ENCODE measurements at regions not wholly inside any gene's neighbourhood (a gene's known extent, or its start where the extent isn't known, plus 50 kb on each side); places are given as distances from the start of the nearest gene placed in this dataset.

- H3K4me1 ChIP-seq (ENCODE audit: control insufficient read depth in 1 of 2, insufficient read depth in 2 of 2, low read length in 2 of 2) = no peaks in the 10 kb centered on the region
- peaks cover 36 to 41% of the 10 kb centered on the region in 2 experiments; a peak in 2 of 4 replicates for H3K9me3 ChIP-seq (ENCODE audit: control insufficient read depth in 1 of 2, insufficient read depth in 1 of 2, low read depth in 1 of 2, low read length in 2 of 2)
- no TSS peak for BruUV-seq (replicated peaks)
- ChIA-PET CTCF (no interaction called here), RAD21 (ENCODE audit: low non-redundant PET in 1 of 2, low total read pairs in 2 of 2, uncharacterized antibody in 2 of 2, unreplicated experiment in 2 of 2) (no interaction called here), POLR2A (no interaction called here)
- no peak overlapping the region for H2AFZ ChIP-seq (ENCODE audit: low read depth, low read length, poor library complexity, severe bottlenecking)
- H3K79me2 ChIP-seq (ENCODE audit: insufficient read depth, low read length) = no peaks in the 10 kb centered on the region
- H3K36me3 ChIP-seq (ENCODE audit: control insufficient read depth in 1 of 2, insufficient read depth in 2 of 2, low read length in 2 of 2) = no peaks in the 10 kb centered on the region
- H3K27ac ChIP-seq (ENCODE audit: low read depth, low read length) = no peak overlapping the region
- H3K4me2 ChIP-seq (ENCODE audit: low read length) = no peak overlapping the region
- TF ChIP-seq ZBTB33 (IDR thresholded peaks at IDR 0.05; ENCODE audit: extremely low read depth, insufficient replicate concordance, low read length) (no peak), YY1 (IDR thresholded peaks at IDR 0.05; ENCODE audit: extremely low read depth, insufficient replicate concordance, low read depth, low read length) (no peak), ZNF274 (IDR thresholded peaks at IDR 0.05; ENCODE audit: low read depth, low read length) (no peak), JUND (IDR thresholded peaks at IDR 0.05) (no peak), RAD21 (IDR thresholded peaks at IDR 0.05; ENCODE audit: low read depth) (no peak)
- intact Hi-C loops (cut with micrococcal nuclease) = no loop called here
- no peaks in the 10 kb centered on the region for H4K20me1 ChIP-seq (ENCODE audit: insufficient read depth)
- H3K27me3 ChIP-seq (ENCODE audit: insufficient read depth, low read length) = no peaks in the 10 kb centered on the region
- H3K9me2 ChIP-seq (ENCODE audit: insufficient read depth) = no peaks in the 10 kb centered on the region
- DNase-seq (ENCODE audit: low read depth, low spot score) = no peak
- no peak overlapping the region for H3K4me3 ChIP-seq (replicated peaks in 1 of 2; ENCODE audit: low read depth in 1 of 2, low read length in 2 of 2)
- no peak for ATAC-seq
- no peak overlapping the region for H3K9ac ChIP-seq (ENCODE audit: low read length)
These were observed 502.1 kb downstream of the KIF2B start for GRCh38 chr17:54324813-54325212.

- POLR2A ChIA-PET = no interaction called here
- no TSS peak for BruUV-seq (replicated peaks)
- TF ChIP-seq POLR2AphosphoS5 (IDR thresholded peaks at IDR 0.05; ENCODE audit: low read depth, low read length) (no peak), ZFX (IDR thresholded peaks at IDR 0.05) (no peak), FOSL1 (IDR thresholded peaks at IDR 0.05; ENCODE audit: low read depth) (no peak), EGR1 (IDR thresholded peaks at IDR 0.05; ENCODE audit: low read depth) (no peak), ZNF274 (IDR thresholded peaks at IDR 0.05; ENCODE audit: low read depth, low read length) (no peak), SP1 (IDR thresholded peaks at IDR 0.05; ENCODE audit: low read depth) (no peak), SIN3A (IDR thresholded peaks at IDR 0.05; ENCODE audit: low read depth) (no peak)
- TF ChIP-seq, protein P1, sequence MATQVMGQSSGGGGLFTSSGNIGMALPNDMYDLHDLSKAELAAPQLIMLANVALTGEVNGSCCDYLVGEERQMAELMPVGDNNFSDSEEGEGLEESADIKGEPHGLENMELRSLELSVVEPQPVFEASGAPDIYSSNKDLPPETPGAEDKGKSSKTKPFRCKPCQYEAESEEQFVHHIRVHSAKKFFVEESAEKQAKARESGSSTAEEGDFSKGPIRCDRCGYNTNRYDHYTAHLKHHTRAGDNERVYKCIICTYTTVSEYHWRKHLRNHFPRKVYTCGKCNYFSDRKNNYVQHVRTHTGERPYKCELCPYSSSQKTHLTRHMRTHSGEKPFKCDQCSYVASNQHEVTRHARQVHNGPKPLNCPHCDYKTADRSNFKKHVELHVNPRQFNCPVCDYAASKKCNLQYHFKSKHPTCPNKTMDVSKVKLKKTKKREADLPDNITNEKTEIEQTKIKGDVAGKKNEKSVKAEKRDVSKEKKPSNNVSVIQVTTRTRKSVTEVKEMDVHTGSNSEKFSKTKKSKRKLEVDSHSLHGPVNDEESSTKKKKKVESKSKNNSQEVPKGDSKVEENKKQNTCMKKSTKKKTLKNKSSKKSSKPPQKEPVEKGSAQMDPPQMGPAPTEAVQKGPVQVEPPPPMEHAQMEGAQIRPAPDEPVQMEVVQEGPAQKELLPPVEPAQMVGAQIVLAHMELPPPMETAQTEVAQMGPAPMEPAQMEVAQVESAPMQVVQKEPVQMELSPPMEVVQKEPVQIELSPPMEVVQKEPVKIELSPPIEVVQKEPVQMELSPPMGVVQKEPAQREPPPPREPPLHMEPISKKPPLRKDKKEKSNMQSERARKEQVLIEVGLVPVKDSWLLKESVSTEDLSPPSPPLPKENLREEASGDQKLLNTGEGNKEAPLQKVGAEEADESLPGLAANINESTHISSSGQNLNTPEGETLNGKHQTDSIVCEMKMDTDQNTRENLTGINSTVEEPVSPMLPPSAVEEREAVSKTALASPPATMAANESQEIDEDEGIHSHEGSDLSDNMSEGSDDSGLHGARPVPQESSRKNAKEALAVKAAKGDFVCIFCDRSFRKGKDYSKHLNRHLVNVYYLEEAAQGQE (IDR thresholded peaks at IDR 0.05; ENCODE audit: low read depth) = no peak
- TF ChIP-seq, protein P2, sequence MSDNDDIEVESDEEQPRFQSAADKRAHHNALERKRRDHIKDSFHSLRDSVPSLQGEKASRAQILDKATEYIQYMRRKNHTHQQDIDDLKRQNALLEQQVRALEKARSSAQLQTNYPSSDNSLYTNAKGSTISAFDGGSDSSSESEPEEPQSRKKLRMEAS (IDR thresholded peaks at IDR 0.05) = no peak
- TF ChIP-seq, protein P3, sequence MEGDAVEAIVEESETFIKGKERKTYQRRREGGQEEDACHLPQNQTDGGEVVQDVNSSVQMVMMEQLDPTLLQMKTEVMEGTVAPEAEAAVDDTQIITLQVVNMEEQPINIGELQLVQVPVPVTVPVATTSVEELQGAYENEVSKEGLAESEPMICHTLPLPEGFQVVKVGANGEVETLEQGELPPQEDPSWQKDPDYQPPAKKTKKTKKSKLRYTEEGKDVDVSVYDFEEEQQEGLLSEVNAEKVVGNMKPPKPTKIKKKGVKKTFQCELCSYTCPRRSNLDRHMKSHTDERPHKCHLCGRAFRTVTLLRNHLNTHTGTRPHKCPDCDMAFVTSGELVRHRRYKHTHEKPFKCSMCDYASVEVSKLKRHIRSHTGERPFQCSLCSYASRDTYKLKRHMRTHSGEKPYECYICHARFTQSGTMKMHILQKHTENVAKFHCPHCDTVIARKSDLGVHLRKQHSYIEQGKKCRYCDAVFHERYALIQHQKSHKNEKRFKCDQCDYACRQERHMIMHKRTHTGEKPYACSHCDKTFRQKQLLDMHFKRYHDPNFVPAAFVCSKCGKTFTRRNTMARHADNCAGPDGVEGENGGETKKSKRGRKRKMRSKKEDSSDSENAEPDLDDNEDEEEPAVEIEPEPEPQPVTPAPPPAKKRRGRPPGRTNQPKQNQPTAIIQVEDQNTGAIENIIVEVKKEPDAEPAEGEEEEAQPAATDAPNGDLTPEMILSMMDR (IDR thresholded peaks at IDR 0.05 in 2 of 3, conservative IDR thresholded peaks at IDR 0.05 in 1 of 3; ENCODE audit: borderline replicate concordance in 1 of 3, insufficient read depth in 1 of 3, low read depth in 2 of 3, low read length in 2 of 3) = no peak
These were observed 517.0 kb downstream of the KIF2B start for GRCh38 chr17:54339731-54340130.

More at GRCh38 chr17:54339731-54340130, 517.0 kb downstream of the KIF2B start:
- Histone ChIP-seq H3K9me3 (ENCODE audit: control insufficient read depth in 1 of 2, insufficient read depth in 1 of 2, low read depth in 1 of 2, low read length in 2 of 2) (peaks cover 31 to 49% of the 10 kb centered on the region in 2 experiments), H3K4me1 (ENCODE audit: control insufficient read depth in 1 of 2, insufficient read depth in 2 of 2, low read length in 2 of 2) (no peaks in the 10 kb centered on the region), H3K79me2 (ENCODE audit: insufficient read depth, low read length) (no peaks in the 10 kb centered on the region), H3K9me2 (ENCODE audit: insufficient read depth) (no peaks in the 10 kb centered on the region), H3K4me3 (replicated peaks in 1 of 2; ENCODE audit: low read depth in 1 of 2, low read length in 2 of 2) (no peak overlapping the region), H3K27ac (ENCODE audit: low read depth, low read length) (no peak overlapping the region), H3K9ac (ENCODE audit: low read length) (no peak overlapping the region), H3K27me3 (ENCODE audit: insufficient read depth, low read length) (no peaks in the 10 kb centered on the region), H3K4me2 (ENCODE audit: low read length) (no peak overlapping the region), H2AFZ (ENCODE audit: low read depth, low read length, poor library complexity, severe bottlenecking) (no peak overlapping the region), H4K20me1 (ENCODE audit: insufficient read depth) (no peaks in the 10 kb centered on the region), H3K36me3 (ENCODE audit: control insufficient read depth in 1 of 2, insufficient read depth in 2 of 2, low read length in 2 of 2) (no peaks in the 10 kb centered on the region)
- DNase-seq (ENCODE audit: low read depth, low spot score) = no peak
- intact Hi-C loops (cut with micrococcal nuclease) = no loop called here
- ChIA-PET RAD21 (ENCODE audit: low non-redundant PET in 1 of 2, low total read pairs in 2 of 2, uncharacterized antibody in 2 of 2, unreplicated experiment in 2 of 2) (no interaction called here), CTCF (no interaction called here)
- ATAC-seq = no peak
